Bronchial epithelial cell (primary cell): ENCODE measurements at regions not wholly inside any gene's neighbourhood (a gene's known extent, or its start where the extent isn't known, plus 50 kb on each side); places are given as distances from the start of the nearest gene placed in this dataset.

ENCODE experiments used
- DNase-seq: peaks from one replicate; pipeline ENCODE4 v3.0.0-alpha.2; 2010; ENCODE audit warnings: low read depth
- FAIRE-seq: peaks from 2 replicates; lab custom pipeline; 2011; peaks lifted over from hg19 to GRCh38; lab: Jason Lieb, UNC
- H3K27me3 ChIP-seq: 2 replicates; pipeline ENCODE4 v1.5.1; 2011; ENCODE audit warnings: low read length; ENCODE audit not compliant: control insufficient read depth, insufficient read depth
- H3K36me3 ChIP-seq: 2 replicates; pipeline ENCODE4 v1.5.1; 2011; ENCODE audit warnings: low read length; ENCODE audit not compliant: control insufficient read depth, insufficient read depth
- H3K4me3 ChIP-seq: 2 replicates; pipeline ENCODE4 v1.5.1; 2011; ENCODE audit warnings: mild to moderate bottlenecking, low read depth, low read length, control low read depth
- TF ChIP-seq, protein P1 (sequence below): IDR thresholded peaks from 2 replicates; pipeline ENCODE4 v1.5.1; 2011; ENCODE audit warnings: mild to moderate bottlenecking, moderate library complexity, low read length, control low read depth, inconsistent platforms; ENCODE audit not compliant: insufficient read depth, severe bottlenecking

DNA sequence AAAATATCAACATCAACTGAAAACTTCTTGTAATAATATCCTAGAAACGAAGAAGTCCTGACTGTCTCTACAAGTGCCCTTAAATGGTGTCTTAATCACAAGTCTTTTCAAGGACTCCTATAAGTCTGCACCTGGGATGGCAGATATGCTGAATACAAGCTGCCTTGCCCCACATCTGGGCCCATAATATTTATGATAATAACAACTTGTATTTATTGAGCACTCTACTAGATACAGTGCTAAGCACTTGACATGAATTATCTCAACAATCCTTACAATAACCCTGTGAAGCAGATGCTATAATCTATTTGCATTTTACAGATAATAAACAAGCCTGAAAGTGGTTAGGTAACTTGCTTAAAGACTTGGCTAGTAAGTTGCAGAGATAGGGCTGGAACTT is 78.0 kb upstream of the ZNF648 start:
- DNase-seq (no peak), FAIRE-seq (no peak)
- Histone ChIP-seq H3K27me3 (no peaks in the 10 kb centered on the region), H3K4me3 (no peak overlapping the region), H3K36me3 (no peaks in the 10 kb centered on the region)
- TF ChIP-seq, protein P1, sequence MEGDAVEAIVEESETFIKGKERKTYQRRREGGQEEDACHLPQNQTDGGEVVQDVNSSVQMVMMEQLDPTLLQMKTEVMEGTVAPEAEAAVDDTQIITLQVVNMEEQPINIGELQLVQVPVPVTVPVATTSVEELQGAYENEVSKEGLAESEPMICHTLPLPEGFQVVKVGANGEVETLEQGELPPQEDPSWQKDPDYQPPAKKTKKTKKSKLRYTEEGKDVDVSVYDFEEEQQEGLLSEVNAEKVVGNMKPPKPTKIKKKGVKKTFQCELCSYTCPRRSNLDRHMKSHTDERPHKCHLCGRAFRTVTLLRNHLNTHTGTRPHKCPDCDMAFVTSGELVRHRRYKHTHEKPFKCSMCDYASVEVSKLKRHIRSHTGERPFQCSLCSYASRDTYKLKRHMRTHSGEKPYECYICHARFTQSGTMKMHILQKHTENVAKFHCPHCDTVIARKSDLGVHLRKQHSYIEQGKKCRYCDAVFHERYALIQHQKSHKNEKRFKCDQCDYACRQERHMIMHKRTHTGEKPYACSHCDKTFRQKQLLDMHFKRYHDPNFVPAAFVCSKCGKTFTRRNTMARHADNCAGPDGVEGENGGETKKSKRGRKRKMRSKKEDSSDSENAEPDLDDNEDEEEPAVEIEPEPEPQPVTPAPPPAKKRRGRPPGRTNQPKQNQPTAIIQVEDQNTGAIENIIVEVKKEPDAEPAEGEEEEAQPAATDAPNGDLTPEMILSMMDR, result no peak

DNA sequence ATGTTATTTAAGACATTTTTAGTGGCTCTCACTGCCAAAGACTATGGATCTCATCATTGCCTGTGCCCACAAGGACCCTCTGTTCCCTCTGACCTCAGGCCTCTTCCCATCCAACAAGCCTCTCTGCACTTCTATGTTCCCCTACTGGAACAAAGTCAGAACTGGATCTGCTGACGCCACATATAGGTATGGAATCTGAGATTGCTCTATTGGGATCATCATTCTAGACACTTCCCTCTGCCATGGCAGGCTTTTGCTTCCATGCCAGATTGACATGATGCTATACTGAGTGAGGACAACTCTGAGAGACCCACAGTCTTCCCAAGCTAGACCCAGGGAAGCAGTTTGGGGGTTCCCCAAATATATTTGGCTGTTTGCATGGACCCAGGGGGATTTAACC is 76.0 kb upstream of the ZNF648 start:
- Histone ChIP-seq H3K36me3 (no peaks in the 10 kb centered on the region), H3K27me3 (no peaks in the 10 kb centered on the region), H3K4me3 (no peak overlapping the region)
- TF ChIP-seq, protein P1, result no peak
- FAIRE-seq (no peak), DNase-seq (no peak)

DNA sequence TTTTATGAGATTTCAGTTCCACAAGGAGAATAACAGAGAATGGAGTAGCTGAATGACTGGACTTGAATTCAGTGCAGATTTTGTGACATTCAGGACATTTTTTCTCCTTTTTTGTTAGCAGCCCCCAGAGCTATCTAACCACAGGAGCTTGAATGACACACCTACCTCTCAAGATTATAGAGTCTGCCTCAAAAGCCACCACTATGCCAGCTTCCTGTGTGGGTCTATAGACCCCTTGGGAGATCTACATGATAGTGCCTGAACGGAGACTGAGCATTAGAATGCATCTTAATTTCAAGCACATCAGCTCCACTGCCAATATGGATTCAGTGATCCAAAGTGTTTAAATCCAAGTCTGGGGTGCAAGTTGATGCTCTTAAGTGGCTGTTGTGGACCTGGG is 74.4 kb upstream of the ZNF648 start:
- FAIRE-seq, result no peak
- Histone ChIP-seq H3K36me3 (no peaks in the 10 kb centered on the region), H3K4me3 (no peak overlapping the region), H3K27me3 (no peaks in the 10 kb centered on the region)
- DNase-seq, result no peak
- TF ChIP-seq, protein P1, result no peak

DNA sequence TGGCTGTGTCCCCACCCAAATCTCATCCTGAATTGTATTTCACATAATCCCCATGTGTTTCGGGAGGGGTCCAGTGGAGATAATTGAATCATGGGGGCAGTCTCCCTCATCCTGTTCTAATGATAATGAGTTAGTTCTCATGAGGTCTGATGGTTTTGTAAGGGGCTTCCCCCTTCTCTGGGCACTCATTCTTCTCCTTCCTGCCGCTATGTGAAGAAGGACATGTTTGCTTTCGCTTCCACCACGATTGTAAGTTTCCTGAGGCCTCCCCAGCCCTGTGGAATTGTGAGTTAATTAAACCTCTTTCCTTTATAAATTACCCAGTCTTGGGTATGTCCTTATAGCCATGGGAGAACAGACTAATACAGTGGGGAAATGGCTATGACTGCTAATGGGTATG is 72.7 kb upstream of the ZNF648 start:
- DNase-seq, result no peak
- FAIRE-seq, result no peak
- Histone ChIP-seq H3K4me3 (no peak overlapping the region), H3K36me3 (no peaks in the 10 kb centered on the region), H3K27me3 (no peaks in the 10 kb centered on the region)
- TF ChIP-seq, protein P1, result no peak

DNA sequence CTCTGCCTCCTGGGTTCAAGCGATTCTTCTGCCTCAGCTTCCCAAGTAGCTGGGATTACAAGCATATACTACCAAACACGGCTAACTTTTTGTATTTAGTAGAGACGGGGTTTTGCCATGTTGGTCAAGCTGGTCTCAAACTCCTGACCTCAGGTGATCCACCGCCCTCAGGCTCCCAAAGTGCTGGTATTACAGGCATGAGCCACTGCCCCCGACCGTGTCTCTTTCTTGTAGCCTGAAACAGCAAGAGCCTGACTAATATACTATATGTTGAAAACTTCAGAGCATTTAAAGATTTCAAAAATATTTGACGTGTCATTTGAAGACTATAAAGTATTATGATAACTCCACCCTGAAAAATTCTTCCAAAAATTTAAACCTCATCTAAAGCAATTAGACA is 71.7 kb upstream of the ZNF648 start:
- H3K27me3 ChIP-seq, result no peaks in the 10 kb centered on the region
- DNase-seq, result no peak
- FAIRE-seq, result no peak

DNA sequence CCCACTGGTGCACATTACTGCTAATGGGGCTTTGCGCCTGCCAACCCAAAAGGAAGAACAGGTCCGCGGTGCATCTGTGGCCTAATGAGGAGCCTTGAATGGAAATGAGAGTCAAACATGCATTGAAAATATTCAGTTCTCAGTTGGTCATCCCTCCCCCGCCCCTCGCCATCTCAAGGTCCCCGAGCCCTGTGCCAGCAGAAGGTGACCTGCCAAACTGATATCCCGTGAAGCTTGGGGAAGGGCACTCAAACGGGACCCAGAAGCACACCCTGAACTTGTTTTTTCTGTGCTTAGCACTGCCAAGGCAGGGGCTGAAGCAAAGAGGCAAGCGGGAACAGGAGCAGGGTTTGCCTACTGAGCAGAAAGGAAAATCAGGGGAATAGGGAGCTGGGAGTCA is 67.9 kb upstream of the ZNF648 start:
- H3K27me3 ChIP-seq, result no peaks in the 10 kb centered on the region
- no peaks in the 10 kb centered on the region for H3K36me3 ChIP-seq
- DNase-seq, result no peak
- FAIRE-seq, result no peak
- H3K4me3 ChIP-seq, result no peak overlapping the region
- TF ChIP-seq, protein P1, result no peak

More for the DNA sequence above, 71.7 kb upstream of the ZNF648 start:
- Histone ChIP-seq H3K36me3 (no peaks in the 10 kb centered on the region), H3K4me3 (no peak overlapping the region)
- TF ChIP-seq, protein P1, result no peak
